ENCODE measurements at regions not wholly inside any gene's neighbourhood (a gene's known extent, or its start where the extent isn't known, plus 50 kb on each side); places are given as distances from the start of the nearest gene placed in this dataset.

GRCh38 chr12:76176940-76177339 is 92.5 kb upstream of the NAP1L1 start:
- TF ChIP-seq FOSL2 (IDR thresholded peaks at IDR 0.05; ENCODE audit: borderline replicate concordance, low read depth) (no peak), GABPA (IDR thresholded peaks at IDR 0.05; ENCODE audit: low read depth) (no peak), MAX (IDR thresholded peaks at IDR 0.05; ENCODE audit: low read depth) (no peak), TEAD4 (IDR thresholded peaks at IDR 0.05; ENCODE audit: borderline replicate concordance, insufficient read depth) (no peak), CTCF (IDR thresholded peaks at IDR 0.05) (no peak), EP300 (IDR thresholded peaks at IDR 0.05; ENCODE audit: borderline replicate concordance in 1 of 2, low read depth in 1 of 2, low read length in 1 of 2) (no peak), RAD21 (IDR thresholded peaks at IDR 0.05; ENCODE audit: low read length) (no peak), EZH2phosphoT487 (IDR thresholded peaks at IDR 0.05; ENCODE audit: borderline replicate concordance, low read depth) (no peak), IRF3 (IDR thresholded peaks at IDR 0.05; ENCODE audit: low read depth, low read length) (no peak), RXRA (IDR thresholded peaks at IDR 0.05; ENCODE audit: borderline replicate concordance, low read depth) (no peak), MXI1 (IDR thresholded peaks at IDR 0.05; ENCODE audit: low read depth, low read length) (no peak)
